HepG2 (cell line): ENCODE measurements at regions not wholly inside any gene's neighbourhood (a gene's known extent, or its start where the extent isn't known, plus 50 kb on each side); places are given as distances from the start of the nearest gene placed in this dataset.
"Not testable (repeated sequence)": the region's sequence is repeated elsewhere in the genome, so short reads cannot be mapped to it uniquely, and the experiment has no call there.

Experiments
- ATAC-seq: fragments of 200-7000 bp; cut with Tn5 transposase; 3 replicates; pipeline ENCODE4 v1.9.1; 2020; ENCODE audit warnings: mild to moderate bottlenecking, moderate library complexity
- BruUV-seq: library from RNA; stranded (reverse); fragments of 400-500 nt; replicated peaks from 2 replicates; lab custom pipeline; 2021; lab: Mats Ljungman, UMichigan
- CTCF ChIA-PET: fragments of 300-600 bp; formaldehyde crosslinking; extraction: SDS; loops from one replicate; lab custom pipeline; 2021; ENCODE audit warnings: low total read pairs, inconsistent platforms, low intra/inter-chr PET ratio; lab: Yijun Ruan, JAX
- POLR2A ChIA-PET: fragments of 350-600 bp; sonication (Branson Sonifier 250); formaldehyde crosslinking; loops from one replicate; lab custom pipeline; 2020; ENCODE audit warnings: antibody characterized with exemption, inconsistent platforms; lab: Yijun Ruan, JAX
- DNase-seq: peaks from one replicate; pipeline ENCODE4 v3.0.0-alpha.2; 2015; ENCODE audit warnings: low spot score
- FAIRE-seq: peaks from 3 replicates; lab custom pipeline; 2011; peaks lifted over from hg19 to GRCh38; lab: Jason Lieb, UNC
- H2AFZ ChIP-seq: one replicate; pipeline ENCODE4 v1.6.1; 2011; ENCODE audit warnings: low read length, inconsistent platforms
- H3K27ac ChIP-seq: fragments of 300-600 bp; 3 replicates; pipeline ENCODE4 v1.8.0; 2011; ENCODE audit warnings: mixed run types, mild to moderate bottlenecking, mixed read lengths, low read length, inconsistent platforms; ENCODE audit not compliant: insufficient read depth; ENCODE audit errors: extremely low read length
- H3K27me3 ChIP-seq, 2 experiments: fragments of 200-600 bp in 1 of 2; 2 replicates in 1 of 2; 3 replicates in 1 of 2; pipeline versions ENCODE4 v1.6.0 to v1.8.0; 2011; ENCODE audit warnings: low read length in 2 of 2, mild to moderate bottlenecking in 2 of 2, moderate library complexity in 2 of 2, inconsistent platforms in 1 of 2; ENCODE audit not compliant: insufficient read depth in 2 of 2, control insufficient read depth in 1 of 2
- H3K36me3 ChIP-seq, 2 experiments: fragments of 200-600 bp in 1 of 2; replicated peaks in 1 of 2; 2 replicates in 1 of 2; 3 replicates in 1 of 2; pipeline versions ENCODE4 v1.5.1 to v1.8.0; 2011; ENCODE audit warnings: low read length in 2 of 2, inconsistent platforms in 1 of 2; ENCODE audit not compliant: insufficient read depth in 2 of 2, control insufficient read depth in 1 of 2
- H3K4me1 ChIP-seq: 2 replicates; pipeline ENCODE4 v1.5.1; 2012; ENCODE audit warnings: low read length, inconsistent platforms; ENCODE audit not compliant: insufficient read depth
- H3K4me2 ChIP-seq: 2 replicates; pipeline ENCODE4 v1.6.0; 2011; ENCODE audit warnings: low read depth, low read length, inconsistent platforms
- H3K4me3 ChIP-seq, 3 experiments: fragments of 200-600 bp in 1 of 3; sonication (generic), shearing (Covaris generic) in 1 of 3; replicated peaks in 1 of 3; 2 replicates each; pipeline ENCODE4 v1.5.1; 2011 to 2016; ENCODE audit warnings: low read length in 3 of 3, inconsistent platforms in 2 of 3, low read depth in 2 of 3, mild to moderate bottlenecking in 2 of 3, control low read depth in 1 of 3, mixed read lengths in 1 of 3; ENCODE audit not compliant: insufficient read depth in 1 of 3
- H3K79me2 ChIP-seq: one replicate; pipeline ENCODE4 v1.6.1; 2011; ENCODE audit warnings: low read length, inconsistent platforms; ENCODE audit not compliant: insufficient read depth
- H3K9ac ChIP-seq: 2 replicates; pipeline ENCODE4 v1.6.0; 2011; ENCODE audit warnings: mild to moderate bottlenecking, low read depth, low read length, inconsistent platforms; ENCODE audit not compliant: insufficient read depth
- H3K9me3 ChIP-seq: 2 replicates; pipeline ENCODE4 v1.5.1; 2012; ENCODE audit warnings: mild to moderate bottlenecking, low read length
- H4K20me1 ChIP-seq: 2 replicates; pipeline ENCODE4 v1.6.0; 2011; ENCODE audit warnings: inconsistent platforms, mild to moderate bottlenecking, low read length, moderate library complexity; ENCODE audit not compliant: insufficient read depth
- GLMP ChIP-seq: sonication (generic); formaldehyde crosslinking; IDR thresholded peaks from 2 replicates; pipeline ENCODE4 v1.9.0; 2021; ENCODE audit warnings: missing genetic modification reagents, mild to moderate bottlenecking, borderline replicate concordance
- GMEB1 ChIP-seq: sonication (generic); formaldehyde crosslinking; IDR thresholded peaks from 2 replicates; pipeline ENCODE4 v1.5.1; 2020; ENCODE audit warnings: missing genetic modification reagents, mild to moderate bottlenecking, borderline replicate concordance
- MEIS2 ChIP-seq: sonication (generic); formaldehyde crosslinking; IDR thresholded peaks from 2 replicates; pipeline ENCODE4 v1.9.0; 2021; ENCODE audit warnings: mild to moderate bottlenecking, missing genetic modification reagents
- MXI1 ChIP-seq: IDR thresholded peaks from 3 replicates; pipeline ENCODE4 v1.6.1; 2012; ENCODE audit warnings: low read depth, low read length, inconsistent platforms, borderline replicate concordance
- TSC22D2 ChIP-seq: sonication (generic); formaldehyde crosslinking; IDR thresholded peaks from 2 replicates; pipeline ENCODE4 v1.5.1; 2020; ENCODE audit warnings: missing genetic modification reagents, mild to moderate bottlenecking, borderline replicate concordance
- ZEB1 ChIP-seq: IDR thresholded peaks from 2 replicates; pipeline ENCODE4 v1.6.1; 2012; ENCODE audit warnings: mild to moderate bottlenecking, low read depth, inconsistent platforms; ENCODE audit not compliant: insufficient replicate concordance
- whole genome bisulfite sequencing: methylation state at CpG from one replicate; pipeline ENCODE4 v1.1.6; 2017; ENCODE audit warnings: low lambda C conversion rate; 5-methylcytosine and 5-hydroxymethylcytosine counted together
- in situ Hi-C: cut with HindIII; loops from 2 replicates; pipeline ENCODE4 v1.10.0; 2017; ENCODE audit warnings: low pct_unique_long_range_greater_than_20kb; ENCODE audit not compliant: extremely low pct_ligation_motif_present
- intact Hi-C: fragments of 100-400 bp; cut with micrococcal nuclease; formaldehyde crosslinking; loops from one replicate; pipeline ENCODE4 v1.10.0; 2022; ENCODE audit not compliant: unreplicated experiment
- TF ChIP-seq, protein P1 (sequence below): sonication (generic); formaldehyde crosslinking; conservative IDR thresholded peaks from 2 replicates; pipeline ENCODE4 v1.4.0; 2020; ENCODE audit warnings: missing genetic modification reagents

DNA sequence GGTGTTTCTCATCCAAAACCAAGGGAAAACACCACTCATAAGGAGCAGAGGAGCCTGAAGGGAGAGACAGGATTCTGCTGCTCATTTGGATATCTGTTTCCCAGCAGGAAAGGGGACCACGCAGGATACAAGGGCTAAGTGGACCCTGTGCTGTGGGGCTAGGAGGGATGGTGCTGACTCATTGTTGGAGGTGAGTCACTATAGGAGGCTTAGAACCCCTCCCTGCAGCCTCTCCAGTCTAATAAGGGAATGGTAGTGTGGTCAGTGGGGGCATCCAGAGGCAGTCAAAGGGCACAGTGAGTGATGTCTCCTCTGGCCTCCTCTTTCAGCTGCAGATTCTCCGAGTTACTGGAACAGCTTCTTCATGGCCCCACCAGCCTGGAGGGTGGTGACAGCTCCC is 442.3 kb downstream of the TUBA3C start (continued):
- no peak for TF ChIP-seq GLMP
- TF ChIP-seq TSC22D2 (CRISPR knock-in tag), result no peak
- TF ChIP-seq GMEB1 (CRISPR knock-in tag), result no peak
- no peak for TF ChIP-seq ZEB1
- TF ChIP-seq, protein P1, sequence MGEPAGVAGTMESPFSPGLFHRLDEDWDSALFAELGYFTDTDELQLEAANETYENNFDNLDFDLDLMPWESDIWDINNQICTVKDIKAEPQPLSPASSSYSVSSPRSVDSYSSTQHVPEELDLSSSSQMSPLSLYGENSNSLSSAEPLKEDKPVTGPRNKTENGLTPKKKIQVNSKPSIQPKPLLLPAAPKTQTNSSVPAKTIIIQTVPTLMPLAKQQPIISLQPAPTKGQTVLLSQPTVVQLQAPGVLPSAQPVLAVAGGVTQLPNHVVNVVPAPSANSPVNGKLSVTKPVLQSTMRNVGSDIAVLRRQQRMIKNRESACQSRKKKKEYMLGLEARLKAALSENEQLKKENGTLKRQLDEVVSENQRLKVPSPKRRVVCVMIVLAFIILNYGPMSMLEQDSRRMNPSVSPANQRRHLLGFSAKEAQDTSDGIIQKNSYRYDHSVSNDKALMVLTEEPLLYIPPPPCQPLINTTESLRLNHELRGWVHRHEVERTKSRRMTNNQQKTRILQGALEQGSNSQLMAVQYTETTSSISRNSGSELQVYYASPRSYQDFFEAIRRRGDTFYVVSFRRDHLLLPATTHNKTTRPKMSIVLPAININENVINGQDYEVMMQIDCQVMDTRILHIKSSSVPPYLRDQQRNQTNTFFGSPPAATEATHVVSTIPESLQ (CRISPR knock-in tag), result no peak
- no peak for TF ChIP-seq MXI1
- no peak for TF ChIP-seq MEIS2 (CRISPR knock-in tag)
- TF ChIP-seq, all 625 proteins: peak for 0

- H3K9ac ChIP-seq, H2AFZ ChIP-seq, H3K27ac ChIP-seq, H3K79me2 ChIP-seq, DNase-seq, H3K36me3 ChIP-seq, intact Hi-C loops, BruUV-seq, in situ Hi-C loops, ATAC-seq, H3K4me1 ChIP-seq, H3K27me3 ChIP-seq, H3K4me3 ChIP-seq, CTCF ChIA-PET, H3K4me2 ChIP-seq, FAIRE-seq, H4K20me1 ChIP-seq, POLR2A ChIA-PET: not testable (repeated sequence)
- peaks cover 62% of the 10 kb centered on the region for H3K9me3 ChIP-seq
- WGBS, result 5% methylated on average over 4 of the region's 4 CpGs
Measured at GRCh38 chr13:18738086-18738485, 443.5 kb downstream of the TUBA3C start.

DNA sequence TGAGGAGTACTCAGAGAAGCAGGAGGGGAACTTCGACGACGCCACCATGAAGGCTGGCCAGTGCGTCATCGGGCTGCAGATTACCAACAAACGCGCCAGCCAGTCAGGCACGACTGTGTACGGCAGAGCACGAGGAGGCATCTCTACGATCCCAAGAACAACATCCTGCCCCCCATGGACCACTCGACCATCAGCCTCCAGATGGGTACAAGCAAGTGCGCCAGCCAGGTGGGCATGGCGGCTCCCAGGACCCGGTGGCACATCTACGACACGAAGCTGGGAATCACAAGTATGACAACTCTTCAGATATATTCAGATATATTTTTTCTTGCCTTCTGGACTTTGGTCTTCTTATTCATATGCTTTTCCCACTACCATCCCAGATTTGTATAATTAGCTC is 454.5 kb downstream of the TUBA3C start:
- CTCF ChIA-PET, H3K4me2 ChIP-seq, FAIRE-seq, DNase-seq, H3K4me1 ChIP-seq, POLR2A ChIA-PET, in situ Hi-C loops, BruUV-seq, H3K9ac ChIP-seq, H3K27ac ChIP-seq, H4K20me1 ChIP-seq, intact Hi-C loops, H3K79me2 ChIP-seq, H3K27me3 ChIP-seq, H3K36me3 ChIP-seq, H2AFZ ChIP-seq, ATAC-seq, H3K4me3 ChIP-seq: not testable (repeated sequence)
- peaks cover 39% of the 10 kb centered on the region for H3K9me3 ChIP-seq
- WGBS, result 84% methylated on average over 10 of the region's 17 CpGs
